Transverse colon (tissue), 4 donors: ENCODE measurements at regions not wholly inside any gene's neighbourhood (a gene's known extent, or its start where the extent isn't known, plus 50 kb on each side); places are given as distances from the start of the nearest gene placed in this dataset.

Experiments
- DNase-seq: peaks from one replicate; pipeline ENCODE4 v3.0.0-alpha.2; 2019
- H3K27ac ChIP-seq, 4 donors: fragments of 200-600 bp; sonication (generic); 2 replicates each; pipeline ENCODE4 v1.5.1; 2016 to 2018; ENCODE audit warnings: inconsistent platforms in 4 of 4
- H3K27me3 ChIP-seq: fragments of 200-600 bp; sonication (generic); 2 replicates; pipeline ENCODE4 v1.5.1; 2017; ENCODE audit warnings: inconsistent platforms
- H3K36me3 ChIP-seq, 4 donors: fragments of 200-600 bp; sonication (generic); 2 replicates each; pipeline ENCODE4 v1.5.1; 2017 to 2019; ENCODE audit warnings: inconsistent platforms in 4 of 4
- H3K4me1 ChIP-seq, 4 donors: fragments of 200-600 bp; sonication (generic); 2 replicates each; pipeline ENCODE4 v1.5.1; 2017 to 2020; ENCODE audit warnings: inconsistent platforms in 4 of 4
- H3K4me3 ChIP-seq, 4 donors: fragments of 200-600 bp; sonication (generic); 1 replicate in 1 of 4; 2 replicates in 3 of 4; pipeline versions ENCODE4 v1.5.1 to v1.6.1; 2017 to 2019; ENCODE audit warnings: inconsistent platforms in 4 of 4
- H3K9me3 ChIP-seq, 2 donors: fragments of 200-600 bp; sonication (generic); 2 replicates each; pipeline ENCODE4 v1.5.1; 2017 to 2019; ENCODE audit warnings: inconsistent platforms in 2 of 2
- CTCF ChIP-seq, 5 experiments: fragments of 200-600 bp in 3 of 5; fragments of 450-650 bp in 2 of 5; sonication (generic) in 3 of 5; IDR thresholded peaks; 1 replicate in 2 of 5; 2 replicates in 3 of 5; pipeline ENCODE4 v1.5.1; 2016 to 2017; ENCODE audit warnings: antibody characterized with exemption in 5 of 5, inconsistent platforms in 3 of 5, mild to moderate bottlenecking in 2 of 5, moderate library complexity in 1 of 5
- EP300 ChIP-seq: sonication (generic); formaldehyde crosslinking; IDR thresholded peaks from one replicate; pipeline ENCODE4 v1.6.1; 2017; ENCODE audit warnings: antibody characterized with exemption, low read depth
- POLR2A ChIP-seq: fragments of 450-650 bp; IDR thresholded peaks from one replicate; pipeline ENCODE4 v1.6.1; 2016; ENCODE audit warnings: antibody characterized with exemption, mild to moderate bottlenecking, moderate library complexity
- POLR2AphosphoS5 ChIP-seq, 3 donors: sonication (generic); formaldehyde crosslinking; IDR thresholded peaks; one replicate each; pipeline ENCODE4 v1.6.1; 2016; ENCODE audit warnings: antibody characterized with exemption in 3 of 3
- WGBS, 2 donors: methylation state at CpG; one replicate each; pipeline ENCODE4 v1.1.5; 2018; ENCODE audit warnings: low coverage in 1 of 2; 5-methylcytosine and 5-hydroxymethylcytosine counted together
- in situ Hi-C, 4 donors: fragments of 200-750 bp; cut with MboI; loops; one replicate each; pipeline versions ENCODE4 v1.15.0 to v1.15.1; 2017; ENCODE audit warnings: low sequenced_read_pairs in 3 of 4, low pct_ligation_motif_present in 1 of 4, low pct_unique_long_range_greater_than_20kb in 1 of 4
- intact Hi-C: fragments of 100-400 bp; cut with DNase I; formaldehyde crosslinking; loops from one replicate; pipeline ENCODE4 v1.15.1; 2023; ENCODE audit warnings: low total_unique reads

- no peaks in the 10 kb centered on the region for H3K9me3 ChIP-seq
- intact Hi-C loops: no loop called here
- 56 to 78% methylated on average over 2 of the region's 2 CpGs for WGBS, 2 donors
- TF ChIP-seq CTCF (IDR thresholded peaks at IDR 0.05) (no peak), EP300 (no peak)
- H3K4me1 ChIP-seq: no peaks in the 10 kb centered on the region
- no peaks in the 10 kb centered on the region for H3K36me3 ChIP-seq
- no peaks in the 10 kb centered on the region for H3K27me3 ChIP-seq
- H3K4me3 ChIP-seq: no peak overlapping the region
- DNase-seq: no peak
- H3K27ac ChIP-seq: no peak overlapping the region
- in situ Hi-C loops: no loop called here
Measured at GRCh38 chr13:63163903-63164302, 1748.3 kb upstream of the PCDH20 start.

GRCh38 chr13:63161219-63161618 lies 1745.6 kb upstream of the PCDH20 start:
- Histone ChIP-seq H3K4me3 (no peak overlapping the region), H3K27ac (no peak overlapping the region), H3K27me3 (no peaks in the 10 kb centered on the region), H3K4me1 (no peaks in the 10 kb centered on the region), H3K9me3 (no peaks in the 10 kb centered on the region), H3K36me3 (no peaks in the 10 kb centered on the region)
- TF ChIP-seq POLR2AphosphoS5 (IDR thresholded peaks at IDR 0.05) (no peak), EP300 (no peak), POLR2A (no peak), CTCF (IDR thresholded peaks at IDR 0.05) (no peak)
- in situ Hi-C loops (no loop called here), intact Hi-C loops (no loop called here)
- no peak for DNase-seq
- 88% methylated on average over 1 of the region's 1 CpG; no CpG with 5 or more reads in 1 of the 2 donors for WGBS, 2 donors

- DNase-seq: no peak
- intact Hi-C loops (no loop called here), in situ Hi-C loops (no loop called here)
- Histone ChIP-seq H3K4me3 (no peak overlapping the region), H3K9me3 (peaks cover 0 to 5% of the 10 kb centered on the region in 2 donors), H3K36me3 (no peaks in the 10 kb centered on the region), H3K4me1 (no peaks in the 10 kb centered on the region), H3K27me3 (no peaks in the 10 kb centered on the region), H3K27ac (no peak overlapping the region)
- TF ChIP-seq CTCF (IDR thresholded peaks at IDR 0.05) (no peak), POLR2AphosphoS5 (IDR thresholded peaks at IDR 0.05) (no peak), EP300 (no peak), POLR2A (no peak)
- 41 to 80% methylated on average over 1 to 2 of the region's 2 CpGs for WGBS, 2 donors
Measured at GRCh38 chr13:63156816-63157215, 1741.2 kb upstream of the PCDH20 start.

- Histone ChIP-seq H3K9me3 (peaks cover 0 to under 1% of the 10 kb centered on the region in 2 donors), H3K4me1 (no peaks in the 10 kb centered on the region), H3K36me3 (no peaks in the 10 kb centered on the region), H3K4me3 (no peak overlapping the region), H3K27ac (no peak overlapping the region), H3K27me3 (no peaks in the 10 kb centered on the region)
- 80 to 83% methylated on average over 3 of the region's 3 CpGs for WGBS, 2 donors
- intact Hi-C loops (no loop called here), in situ Hi-C loops (no loop called here)
- no peak for DNase-seq
- TF ChIP-seq CTCF (IDR thresholded peaks at IDR 0.05) (no peak), POLR2A (no peak), EP300 (no peak), POLR2AphosphoS5 (IDR thresholded peaks at IDR 0.05) (no peak)
Measured at GRCh38 chr13:63149375-63149774, 1733.7 kb upstream of the PCDH20 start.
